ENCODE measurements at regions not wholly inside any gene's neighbourhood (a gene's known extent, or its start where the extent isn't known, plus 50 kb on each side); places are given as distances from the start of the nearest gene placed in this dataset.

GRCh38 chr12:94095618-94096017 lies 52.8 kb upstream of the PLXNC1 start:
- ATAC-seq (ENCODE audit: poor library complexity), result no peak
- Mint-ChIP-seq H3K4me1 (ENCODE audit: low read depth) (no peaks in the 10 kb centered on the region), H3K9me3 (no peaks in the 10 kb centered on the region), H3K27ac (no peak overlapping the region), H3K27me3 (peaks cover 12% of the 10 kb centered on the region), H3K36me3 (ENCODE audit: low read depth) (no peaks in the 10 kb centered on the region), H3K4me3 (no peak overlapping the region)
- DNase-seq, result no peak
- intact Hi-C loops (cut with DNase I, micrococcal nuclease), result no loop called here
- Histone ChIP-seq H3K27ac (ENCODE audit: low read depth in 1 of 2, low read length in 2 of 2) (no peak overlapping the region), H3K36me3 (ENCODE audit: insufficient read depth, low read length) (no peaks in the 10 kb centered on the region), H3K27me3 (ENCODE audit: control insufficient read depth in 1 of 2, insufficient read depth in 2 of 2, low read length in 2 of 2) (no peaks in the 10 kb centered on the region), H3K4me3 (ENCODE audit: low read length) (no peak overlapping the region), H3K9me3 (ENCODE audit: control insufficient read depth in 1 of 2, insufficient read depth in 1 of 2, low read length in 2 of 2) (no peaks in the 10 kb centered on the region), H3K4me1 (ENCODE audit: insufficient read depth, low read length) (peaks cover 2% of the 10 kb centered on the region)
- CTCF ChIA-PET, result no interaction called here
- POLR2A ChIA-PET, result no interaction called here
- no peak for TF ChIP-seq CTCF (IDR thresholded peaks at IDR 0.05)

GRCh38 chr12:94098466-94098865 lies 49.9 kb upstream of the PLXNC1 start:
- ChIA-PET CTCF (no interaction called here), POLR2A (no interaction called here)
- no peak overlapping the region for H3K4me3 Mint-ChIP-seq
- no peaks in the 10 kb centered on the region for H3K27me3 ChIP-seq (ENCODE audit: control insufficient read depth in 1 of 2, insufficient read depth in 2 of 2, low read length in 2 of 2)
- ATAC-seq (ENCODE audit: poor library complexity), result no peak
- no peak overlapping the region for H3K4me3 ChIP-seq (ENCODE audit: low read length)
- no peaks in the 10 kb centered on the region for H3K9me3 Mint-ChIP-seq
- peaks cover 5% of the 10 kb centered on the region for H3K4me1 Mint-ChIP-seq (ENCODE audit: low read depth)
- no peak for TF ChIP-seq CTCF (IDR thresholded peaks at IDR 0.05)
- no peaks in the 10 kb centered on the region for H3K36me3 ChIP-seq (ENCODE audit: insufficient read depth, low read length)
- no peaks in the 10 kb centered on the region for H3K36me3 Mint-ChIP-seq (ENCODE audit: low read depth)
- H3K27ac Mint-ChIP-seq, result no peak overlapping the region
- H3K27me3 Mint-ChIP-seq, result peaks cover 12% of the 10 kb centered on the region
- H3K27ac ChIP-seq (ENCODE audit: low read depth in 1 of 2, low read length in 2 of 2), result no peak overlapping the region
- DNase-seq, result no peak
- intact Hi-C loops (cut with DNase I, micrococcal nuclease), result no loop called here
- H3K9me3 ChIP-seq (ENCODE audit: control insufficient read depth in 1 of 2, insufficient read depth in 1 of 2, low read length in 2 of 2), result no peaks in the 10 kb centered on the region
- H3K4me1 ChIP-seq (ENCODE audit: insufficient read depth, low read length), result peaks cover 19% of the 10 kb centered on the region

Measured in CD4-positive, alpha-beta T cell (primary cell).